CD4-positive, alpha-beta T cell (primary cell): ENCODE measurements at regions not wholly inside any gene's neighbourhood (a gene's known extent, or its start where the extent isn't known, plus 50 kb on each side); places are given as distances from the start of the nearest gene placed in this dataset.

ENCODE experiments used
- ATAC-seq: fragments of 200-7000 bp; cut with Tn5 transposase; one replicate; pipeline ENCODE4 v1.10.0; 2022; ENCODE audit warnings: mild to moderate bottlenecking; ENCODE audit not compliant: poor library complexity
- CTCF ChIA-PET: fragments of 350-600 bp; sonication (Branson Sonifier 250); formaldehyde crosslinking; loops from one replicate; lab custom pipeline; 2021; ENCODE audit warnings: antibody characterized with exemption, inconsistent platforms; lab: Charles Lee
- POLR2A ChIA-PET: fragments of 350-600 bp; sonication (Branson Sonifier 250); formaldehyde crosslinking; loops from one replicate; lab custom pipeline; 2021; ENCODE audit warnings: antibody characterized with exemption, inconsistent platforms; lab: Charles Lee
- DNase-seq, 14 experiments: peaks; one replicate each; pipeline ENCODE4 v3.0.0-alpha.2; 2013 to 2020; ENCODE audit warnings: mixed read lengths in 2 of 14
- H3K27ac ChIP-seq, 2 donors: one replicate each; pipeline versions ENCODE4 v1.5.1 to v1.7.0; 2013; ENCODE audit warnings: low read length in 2 of 2, low read depth in 1 of 2, mild to moderate bottlenecking in 1 of 2
- H3K27me3 ChIP-seq, 2 experiments: 1 replicate in 1 of 2; 2 replicates in 1 of 2; pipeline versions ENCODE4 v1.6.1 to v1.7.0; 2013; ENCODE audit warnings: low read length in 2 of 2, control low read depth in 1 of 2, mild to moderate bottlenecking in 1 of 2, moderate library complexity in 1 of 2; ENCODE audit not compliant: insufficient read depth in 2 of 2, control insufficient read depth in 1 of 2
- H3K36me3 ChIP-seq: one replicate; pipeline ENCODE4 v1.6.1; 2013; ENCODE audit warnings: low read length, control low read depth; ENCODE audit not compliant: insufficient read depth
- H3K4me1 ChIP-seq: one replicate; pipeline ENCODE4 v1.6.1; 2013; ENCODE audit warnings: low read length, control low read depth; ENCODE audit not compliant: insufficient read depth
- H3K4me3 ChIP-seq: one replicate; pipeline ENCODE4 v1.5.1; 2013; ENCODE audit warnings: mild to moderate bottlenecking, low read length, moderate library complexity
- H3K9me3 ChIP-seq, 2 experiments: 1 replicate in 1 of 2; 2 replicates in 1 of 2; pipeline versions ENCODE4 v1.6.1 to v1.7.0; 2013; ENCODE audit warnings: low read length in 2 of 2, mild to moderate bottlenecking in 2 of 2, control low read depth in 1 of 2, moderate library complexity in 1 of 2; ENCODE audit not compliant: control insufficient read depth in 1 of 2, insufficient read depth in 1 of 2
- H3K27ac Mint-ChIP-seq: one replicate; pipeline ENCODE4 v1.8.0; 2020; ENCODE audit warnings: mixed read lengths
- H3K27me3 Mint-ChIP-seq: one replicate; pipeline ENCODE4 v1.8.0; 2021; ENCODE audit warnings: mixed read lengths
- H3K36me3 Mint-ChIP-seq: one replicate; pipeline ENCODE4 v1.8.0; 2021; ENCODE audit warnings: low read depth, mixed read lengths
- H3K4me1 Mint-ChIP-seq: one replicate; pipeline ENCODE4 v1.8.0; 2021; ENCODE audit warnings: low read depth, mixed read lengths
- H3K4me3 Mint-ChIP-seq: one replicate; pipeline ENCODE4 v1.8.0; 2020; ENCODE audit warnings: mild to moderate bottlenecking, mixed read lengths
- H3K9me3 Mint-ChIP-seq: one replicate; pipeline ENCODE4 v1.8.0; 2020; ENCODE audit warnings: mixed read lengths
- intact Hi-C, 2 experiments: fragments of 100-400 bp; cut with DNase I in 1 of 2; cut with micrococcal nuclease in 1 of 2; formaldehyde crosslinking; loops; one replicate each; pipeline versions ENCODE4 v1.15.1 to v1.9.0; 2023 to 2025; cut with DNase I, micrococcal nuclease
- TF ChIP-seq, protein P1 (sequence below): fragments of 200-600 bp; IDR thresholded peaks from one replicate; pipeline ENCODE4 v1.8.0; 2022; ENCODE audit warnings: antibody characterized with exemption, mild to moderate bottlenecking

DNA sequence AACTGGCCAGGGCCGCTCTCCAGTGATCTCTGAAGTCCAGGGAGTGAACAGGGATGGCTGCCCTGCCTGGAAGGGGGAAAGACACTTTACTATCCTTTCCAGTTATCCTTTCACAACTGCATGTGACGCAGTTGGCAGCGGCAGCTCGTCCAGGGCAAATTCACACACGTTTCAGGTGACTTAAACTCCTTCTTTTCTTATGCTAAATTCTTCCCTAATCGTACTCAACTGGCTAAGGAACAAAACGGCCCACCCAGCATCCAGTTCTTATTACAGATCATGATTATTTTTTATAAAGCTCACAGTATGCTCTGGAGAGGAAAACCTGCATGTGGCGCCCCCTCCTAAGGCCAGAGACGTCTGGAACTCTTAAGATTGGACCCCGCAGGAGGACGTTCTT lies 767.1 kb downstream of the UQCRFS1 start:
- Histone ChIP-seq H3K27me3 (no peaks in the 10 kb centered on the region), H3K27ac (no peak overlapping the region), H3K4me3 (no peak overlapping the region), H3K4me1 (no peaks in the 10 kb centered on the region), H3K36me3 (no peaks in the 10 kb centered on the region), H3K9me3 (peaks cover 0 to 8% of the 10 kb centered on the region in 2 experiments)
- no peak overlapping the region for H3K27ac Mint-ChIP-seq
- no peak for ATAC-seq
- DNase-seq, result no peak
- H3K4me1 Mint-ChIP-seq, result no peaks in the 10 kb centered on the region
- H3K9me3 Mint-ChIP-seq, result no peaks in the 10 kb centered on the region
- CTCF ChIA-PET, result no interaction called here
- no peaks in the 10 kb centered on the region for H3K36me3 Mint-ChIP-seq
- TF ChIP-seq, protein P1, sequence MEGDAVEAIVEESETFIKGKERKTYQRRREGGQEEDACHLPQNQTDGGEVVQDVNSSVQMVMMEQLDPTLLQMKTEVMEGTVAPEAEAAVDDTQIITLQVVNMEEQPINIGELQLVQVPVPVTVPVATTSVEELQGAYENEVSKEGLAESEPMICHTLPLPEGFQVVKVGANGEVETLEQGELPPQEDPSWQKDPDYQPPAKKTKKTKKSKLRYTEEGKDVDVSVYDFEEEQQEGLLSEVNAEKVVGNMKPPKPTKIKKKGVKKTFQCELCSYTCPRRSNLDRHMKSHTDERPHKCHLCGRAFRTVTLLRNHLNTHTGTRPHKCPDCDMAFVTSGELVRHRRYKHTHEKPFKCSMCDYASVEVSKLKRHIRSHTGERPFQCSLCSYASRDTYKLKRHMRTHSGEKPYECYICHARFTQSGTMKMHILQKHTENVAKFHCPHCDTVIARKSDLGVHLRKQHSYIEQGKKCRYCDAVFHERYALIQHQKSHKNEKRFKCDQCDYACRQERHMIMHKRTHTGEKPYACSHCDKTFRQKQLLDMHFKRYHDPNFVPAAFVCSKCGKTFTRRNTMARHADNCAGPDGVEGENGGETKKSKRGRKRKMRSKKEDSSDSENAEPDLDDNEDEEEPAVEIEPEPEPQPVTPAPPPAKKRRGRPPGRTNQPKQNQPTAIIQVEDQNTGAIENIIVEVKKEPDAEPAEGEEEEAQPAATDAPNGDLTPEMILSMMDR, result no peak
- intact Hi-C loops, result no loop called here
- no peaks in the 10 kb centered on the region for H3K27me3 Mint-ChIP-seq
- no peak overlapping the region for H3K4me3 Mint-ChIP-seq
- POLR2A ChIA-PET, result no interaction called here

DNA sequence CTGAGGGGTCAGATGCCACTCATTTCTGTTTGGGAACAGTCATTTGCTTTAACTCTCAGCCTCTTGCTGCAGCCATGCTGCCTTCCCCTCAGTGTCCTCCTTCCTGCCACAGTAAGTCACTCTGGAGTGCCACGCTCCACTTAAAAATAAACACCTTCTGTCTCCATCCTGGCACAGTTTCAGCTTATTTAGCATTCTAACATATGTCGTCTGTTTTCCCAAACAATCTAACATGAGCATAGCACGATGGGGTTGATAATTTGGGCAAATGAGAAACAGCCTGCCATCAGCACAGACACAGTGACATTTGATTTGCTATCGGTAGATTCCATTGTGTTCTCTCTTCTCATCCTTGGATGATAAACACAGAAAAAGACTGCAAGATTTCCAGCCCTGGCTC lies 768.6 kb downstream of the UQCRFS1 start:
- Histone ChIP-seq H3K27me3 (no peaks in the 10 kb centered on the region), H3K4me3 (no peak overlapping the region), H3K27ac (no peak overlapping the region), H3K4me1 (no peaks in the 10 kb centered on the region), H3K9me3 (peaks cover 0 to 8% of the 10 kb centered on the region in 2 experiments), H3K36me3 (no peaks in the 10 kb centered on the region)
- Mint-ChIP-seq H3K4me3 (no peak overlapping the region), H3K4me1 (no peaks in the 10 kb centered on the region), H3K27me3 (no peaks in the 10 kb centered on the region), H3K36me3 (no peaks in the 10 kb centered on the region), H3K27ac (no peak overlapping the region), H3K9me3 (no peaks in the 10 kb centered on the region)
- no peak for DNase-seq
- TF ChIP-seq, protein P1, result no peak
- ChIA-PET POLR2A (no interaction called here), CTCF (no interaction called here)
- intact Hi-C loops, result no loop called here
- ATAC-seq, result no peak

DNA sequence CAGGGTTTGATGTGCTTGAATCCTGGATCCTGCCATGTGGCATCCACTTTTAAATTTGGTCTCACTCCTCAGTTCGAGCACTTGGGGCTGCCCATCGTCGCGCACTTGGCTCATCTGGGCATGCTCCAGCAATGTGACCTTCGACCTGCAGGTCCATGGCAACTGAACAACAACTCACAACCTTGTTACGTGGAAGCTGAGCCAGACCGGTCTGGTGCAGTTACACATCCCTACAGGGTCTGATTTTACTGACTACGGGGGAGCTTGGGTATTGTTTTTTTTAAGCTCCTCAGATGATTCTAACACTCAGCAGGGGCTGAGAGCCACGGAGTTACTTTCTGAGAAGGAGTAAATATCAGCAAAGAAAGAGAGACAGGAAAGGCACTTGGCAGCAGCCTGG lies 769.6 kb downstream of the UQCRFS1 start:
- Histone ChIP-seq H3K4me3 (no peak overlapping the region), H3K36me3 (no peaks in the 10 kb centered on the region), H3K9me3 (peaks cover 0 to 8% of the 10 kb centered on the region in 2 experiments), H3K27me3 (no peaks in the 10 kb centered on the region), H3K27ac (no peak overlapping the region), H3K4me1 (no peaks in the 10 kb centered on the region)
- no peak for DNase-seq
- Mint-ChIP-seq H3K4me1 (no peaks in the 10 kb centered on the region), H3K9me3 (no peaks in the 10 kb centered on the region), H3K36me3 (no peaks in the 10 kb centered on the region), H3K27me3 (no peaks in the 10 kb centered on the region), H3K27ac (no peak overlapping the region), H3K4me3 (no peak overlapping the region)
- ATAC-seq, result no peak
- POLR2A ChIA-PET, result no interaction called here
- CTCF ChIA-PET, result no interaction called here
- intact Hi-C loops, result no loop called here
- TF ChIP-seq, protein P1, result no peak
